Choroid plexus epithelial cell (primary cell): ENCODE measurements at regions not wholly inside any gene's neighbourhood (a gene's known extent, or its start where the extent isn't known, plus 50 kb on each side); places are given as distances from the start of the nearest gene placed in this dataset.

Source experiments
- DNase-seq: peaks from one replicate; pipeline ENCODE4 v3.0.0-alpha.2; 2010; ENCODE audit warnings: low read depth
- H3K4me3 ChIP-seq: 2 replicates; pipeline ENCODE4 v1.5.1; 2011; ENCODE audit warnings: low read depth, mild to moderate bottlenecking, control low read depth, low read length, moderate library complexity
- TF ChIP-seq, protein P1 (sequence below): conservative IDR thresholded peaks from 2 replicates; pipeline ENCODE4 v1.5.1; 2011; ENCODE audit warnings: low read depth, mild to moderate bottlenecking, control low read depth, inconsistent platforms, low read length, moderate library complexity

DNA sequence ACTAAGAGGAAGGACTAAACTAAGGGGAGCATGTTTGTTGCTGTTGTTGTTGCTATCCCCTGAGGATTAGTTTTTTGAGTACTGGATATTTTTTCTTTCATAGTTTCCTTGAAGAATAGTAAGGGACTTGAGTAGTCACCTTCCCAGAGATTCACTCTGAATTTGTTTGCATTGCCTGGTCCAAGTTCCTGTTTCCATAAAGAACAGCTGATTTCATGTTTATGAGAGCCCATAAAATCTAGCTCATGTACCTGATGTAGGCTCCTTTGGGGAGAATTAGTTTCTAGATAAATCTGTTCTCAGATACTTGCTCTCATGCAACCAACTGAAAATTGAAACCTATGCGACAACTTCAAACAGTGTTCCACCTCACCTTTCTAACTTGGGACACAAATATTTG, 464.4 kb upstream of the MBL2 start:
- TF ChIP-seq, protein P1, sequence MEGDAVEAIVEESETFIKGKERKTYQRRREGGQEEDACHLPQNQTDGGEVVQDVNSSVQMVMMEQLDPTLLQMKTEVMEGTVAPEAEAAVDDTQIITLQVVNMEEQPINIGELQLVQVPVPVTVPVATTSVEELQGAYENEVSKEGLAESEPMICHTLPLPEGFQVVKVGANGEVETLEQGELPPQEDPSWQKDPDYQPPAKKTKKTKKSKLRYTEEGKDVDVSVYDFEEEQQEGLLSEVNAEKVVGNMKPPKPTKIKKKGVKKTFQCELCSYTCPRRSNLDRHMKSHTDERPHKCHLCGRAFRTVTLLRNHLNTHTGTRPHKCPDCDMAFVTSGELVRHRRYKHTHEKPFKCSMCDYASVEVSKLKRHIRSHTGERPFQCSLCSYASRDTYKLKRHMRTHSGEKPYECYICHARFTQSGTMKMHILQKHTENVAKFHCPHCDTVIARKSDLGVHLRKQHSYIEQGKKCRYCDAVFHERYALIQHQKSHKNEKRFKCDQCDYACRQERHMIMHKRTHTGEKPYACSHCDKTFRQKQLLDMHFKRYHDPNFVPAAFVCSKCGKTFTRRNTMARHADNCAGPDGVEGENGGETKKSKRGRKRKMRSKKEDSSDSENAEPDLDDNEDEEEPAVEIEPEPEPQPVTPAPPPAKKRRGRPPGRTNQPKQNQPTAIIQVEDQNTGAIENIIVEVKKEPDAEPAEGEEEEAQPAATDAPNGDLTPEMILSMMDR = no peak
- DNase-seq = no peak
- no peak overlapping the region for H3K4me3 ChIP-seq

DNA sequence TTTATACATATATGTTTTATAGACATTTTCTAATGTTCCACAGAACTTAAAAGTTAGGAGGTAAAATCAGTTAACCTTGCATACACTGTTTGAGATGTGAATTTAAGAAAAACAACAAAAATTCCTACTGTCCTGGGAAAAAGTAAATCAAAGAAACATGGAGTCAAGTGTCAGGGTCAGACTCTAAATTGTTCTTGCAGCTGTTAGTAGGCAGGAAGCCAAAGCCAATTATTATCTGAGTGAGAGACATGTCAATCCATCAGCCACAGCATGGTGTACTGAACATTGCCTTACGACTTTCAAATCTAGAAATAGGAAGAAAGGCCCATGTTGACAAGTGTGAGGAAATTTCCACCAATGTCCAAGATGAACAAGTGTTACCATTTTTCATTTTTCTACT, 461.2 kb upstream of the MBL2 start:
- TF ChIP-seq, protein P1 = no peak
- no peak overlapping the region for H3K4me3 ChIP-seq
- no peak for DNase-seq

DNA sequence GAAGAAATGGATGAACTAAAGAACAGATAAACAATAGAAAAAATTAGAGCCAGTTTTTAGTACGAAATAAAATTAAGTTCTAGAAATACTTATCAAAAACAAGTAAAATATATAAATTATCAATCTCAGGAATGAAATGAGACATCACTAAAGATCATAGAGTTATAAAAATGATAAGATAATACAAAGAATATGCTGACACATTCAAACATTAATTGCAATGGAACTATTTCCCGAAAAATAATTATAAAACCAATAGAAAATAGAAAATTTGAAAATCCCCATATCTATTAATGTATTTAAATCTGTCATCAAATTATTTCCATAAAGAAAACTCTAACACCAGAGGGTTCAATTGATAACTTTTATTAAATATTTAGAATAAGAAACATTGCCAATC, 458.1 kb upstream of the MBL2 start:
- no peak overlapping the region for H3K4me3 ChIP-seq
- no peak for DNase-seq
- TF ChIP-seq, protein P1 = no peak

DNA sequence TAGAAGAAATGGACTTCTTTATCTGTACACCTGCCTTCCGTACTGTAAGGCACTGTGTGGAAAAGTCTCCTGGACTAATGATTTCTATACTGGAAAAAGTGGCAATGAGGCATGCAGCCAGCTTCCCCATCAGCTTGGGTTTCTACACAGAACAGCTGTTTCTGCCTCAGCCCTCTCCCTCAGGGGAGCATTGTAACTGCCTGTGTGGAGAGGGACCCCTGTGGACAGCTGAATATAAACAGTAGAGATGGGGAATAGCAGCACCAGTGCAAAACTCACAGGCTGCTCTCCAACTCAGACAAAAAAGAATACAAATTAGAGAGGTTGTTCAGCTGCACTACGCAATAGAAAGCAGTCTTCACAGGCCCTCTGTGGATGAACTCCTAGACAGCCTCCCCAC, 451.3 kb upstream of the MBL2 start:
- TF ChIP-seq, protein P1 = no peak
- H3K4me3 ChIP-seq = no peak overlapping the region
- DNase-seq = peak; percentile 10

DNA sequence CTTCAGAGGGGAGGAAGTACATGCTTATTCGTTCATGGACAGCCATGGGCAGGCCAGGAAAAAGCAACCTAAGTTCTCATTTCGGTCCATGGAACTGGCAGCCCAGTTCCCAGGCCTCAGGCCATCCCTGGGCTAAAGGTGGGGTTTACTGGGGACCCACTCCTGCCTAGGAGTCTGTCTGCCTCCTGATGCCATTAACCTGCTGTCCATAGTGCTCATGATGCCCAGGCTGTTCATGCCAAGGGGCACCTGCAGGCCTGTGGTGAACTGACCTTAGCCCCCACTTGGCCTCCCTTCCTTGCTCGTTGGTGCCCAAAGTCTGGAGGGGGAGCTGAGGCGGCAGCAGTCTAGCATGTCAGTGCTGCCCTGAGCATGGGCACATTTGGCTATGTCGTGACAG, 450.2 kb upstream of the MBL2 start:
- DNase-seq = no peak
- TF ChIP-seq, protein P1 = no peak
- no peak overlapping the region for H3K4me3 ChIP-seq

DNA sequence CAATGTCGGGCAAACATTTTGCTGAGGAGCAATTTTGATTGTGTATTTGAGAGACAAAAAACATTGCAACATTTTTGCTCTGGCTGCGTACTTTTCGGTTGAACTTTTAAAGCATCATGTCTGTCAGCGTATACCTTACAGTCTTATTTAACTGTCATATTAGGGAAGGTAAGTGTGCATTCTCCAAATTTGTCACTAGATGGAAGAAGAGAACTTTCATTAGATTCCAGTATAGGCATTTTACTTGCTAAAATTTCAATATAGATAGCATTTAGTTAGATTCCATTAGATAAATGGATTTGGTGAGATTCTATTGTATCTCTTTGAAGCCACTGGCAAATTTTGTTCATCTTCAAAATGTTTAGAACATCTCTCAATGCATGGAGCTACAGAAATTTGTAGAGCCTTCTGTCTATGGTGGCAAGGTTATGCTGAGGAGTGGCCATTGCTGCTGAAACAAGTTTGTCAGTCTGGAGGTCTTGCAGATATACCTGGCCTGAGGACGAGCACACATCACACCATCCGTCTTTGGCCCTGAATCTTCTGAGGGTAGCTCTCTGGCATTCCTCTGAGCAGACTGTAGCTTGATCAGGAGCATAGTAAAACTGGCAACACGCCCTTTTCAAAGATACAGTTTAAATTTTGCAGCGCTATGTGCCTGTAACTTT, 437.5 kb upstream of the MBL2 start:
- H3K4me3 ChIP-seq = no peak overlapping the region
- peak; percentile 37 for DNase-seq
- TF ChIP-seq, protein P1 = peak; percentile 47

DNA sequence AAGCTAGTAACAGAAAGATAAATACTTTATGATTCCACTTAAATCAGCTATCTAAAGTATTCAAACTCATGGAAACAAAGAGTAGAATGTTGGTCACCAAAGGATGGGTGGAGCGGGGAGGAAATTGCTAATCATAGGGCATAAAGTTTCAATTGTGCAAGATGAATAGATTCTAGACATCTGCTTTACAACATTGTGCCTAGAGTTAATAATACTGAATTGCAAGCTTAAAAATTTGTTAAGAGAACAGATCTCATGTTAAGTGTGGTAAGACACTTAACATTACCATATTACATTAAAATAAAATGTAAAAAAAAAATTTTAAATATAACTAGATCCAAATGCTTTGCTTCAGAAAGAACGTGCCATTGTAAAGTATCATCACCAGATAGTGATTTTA, 411.1 kb upstream of the MBL2 start:
- H3K4me3 ChIP-seq = no peak overlapping the region
- DNase-seq = no peak
- TF ChIP-seq, protein P1 = no peak
